ENCODE measurements at regions not wholly inside any gene's neighbourhood (a gene's known extent, or its start where the extent isn't known, plus 50 kb on each side); places are given as distances from the start of the nearest gene placed in this dataset.

- H3K36me3 ChIP-seq (ENCODE audit: control insufficient read depth, insufficient read depth, low read length), result no peaks in the 10 kb centered on the region
- in situ Hi-C loops (cut with HindIII; ENCODE audit: low pct_unique_long_range_greater_than_20kb, low sequenced_read_pairs), result no loop called here
- no TSS peak for BruUV-seq (replicated peaks)
- H3K4me3 ChIP-seq (ENCODE audit: low read depth in 2 of 2, low read length in 2 of 2), result no peak overlapping the region
- no peaks in the 10 kb centered on the region for H3K27me3 ChIP-seq (ENCODE audit: control insufficient read depth, insufficient read depth, low read length)
- no peaks in the 10 kb centered on the region for H3K4me1 ChIP-seq (ENCODE audit: control insufficient read depth, insufficient read depth, low read length)
- POLR2A ChIA-PET, result no interaction called here
- ATAC-seq (no peak), DNase-seq (ENCODE audit: low read depth, low spot score) (no peak)
- no peak overlapping the region for H3K27ac ChIP-seq (ENCODE audit: low read length)
- no peaks in the 10 kb centered on the region for H3K9me3 ChIP-seq (ENCODE audit: control insufficient read depth, insufficient read depth, low read depth, low read length)
- intact Hi-C loops (cut with micrococcal nuclease; ENCODE audit: unreplicated experiment), result no loop called here
- CTCF ChIA-PET, result no interaction called here
- TF ChIP-seq REST (IDR thresholded peaks at IDR 0.05; ENCODE audit: insufficient read depth in 1 of 2, low read depth in 2 of 2, low read length in 1 of 2), result no peak
- TF ChIP-seq SIN3A (IDR thresholded peaks at IDR 0.05; ENCODE audit: borderline replicate concordance, insufficient read depth, low read depth, low read length), result no peak
- TF ChIP-seq POLR2AphosphoS5 (IDR thresholded peaks at IDR 0.05; ENCODE audit: low read depth, low read length), result no peak
- no peak for TF ChIP-seq CTCF (IDR thresholded peaks at IDR 0.05)
- TF ChIP-seq TCF7L2 (IDR thresholded peaks at IDR 0.05; ENCODE audit: low read depth, low read length), result no peak
Observed at GRCh38 chr18:71437511-71437910, 1106.6 kb downstream of the CBLN2 start.

- no peak for ATAC-seq
- no peaks in the 10 kb centered on the region; the same call in 1 of the 2 replicates for H3K4me1 ChIP-seq (ENCODE audit: control insufficient read depth, insufficient read depth, low read length)
- no peaks in the 10 kb centered on the region for H3K36me3 ChIP-seq (ENCODE audit: control insufficient read depth, insufficient read depth, low read length)
- ChIA-PET POLR2A (no interaction called here), CTCF (no interaction called here)
- TF ChIP-seq CTCF (IDR thresholded peaks at IDR 0.05) (no peak), SIN3A (IDR thresholded peaks at IDR 0.05; ENCODE audit: borderline replicate concordance, insufficient read depth, low read depth, low read length) (no peak), TCF7L2 (IDR thresholded peaks at IDR 0.05; ENCODE audit: low read depth, low read length) (no peak), REST (IDR thresholded peaks at IDR 0.05; ENCODE audit: insufficient read depth in 1 of 2, low read depth in 2 of 2, low read length in 1 of 2) (no peak), POLR2AphosphoS5 (IDR thresholded peaks at IDR 0.05; ENCODE audit: low read depth, low read length) (no peak)
- H3K27me3 ChIP-seq (ENCODE audit: control insufficient read depth, insufficient read depth, low read length), result no peaks in the 10 kb centered on the region
- H3K9me3 ChIP-seq (ENCODE audit: control insufficient read depth, insufficient read depth, low read depth, low read length), result no peaks in the 10 kb centered on the region
- BruUV-seq (replicated peaks), result no TSS peak
- no peak overlapping the region for H3K4me3 ChIP-seq (ENCODE audit: low read depth in 2 of 2, low read length in 2 of 2)
- in situ Hi-C loops (cut with HindIII; ENCODE audit: low pct_unique_long_range_greater_than_20kb, low sequenced_read_pairs), result no loop called here
- intact Hi-C loops (cut with micrococcal nuclease; ENCODE audit: unreplicated experiment), result no loop called here
- DNase-seq (ENCODE audit: low read depth, low spot score), result no peak
- no peak overlapping the region for H3K27ac ChIP-seq (ENCODE audit: low read length)
Observed at GRCh38 chr18:71433373-71433772, 1110.8 kb downstream of the CBLN2 start.
